Heart left ventricle (tissue), 16 donors: ENCODE measurements at regions not wholly inside any gene's neighbourhood (a gene's known extent, or its start where the extent isn't known, plus 50 kb on each side); places are given as distances from the start of the nearest gene placed in this dataset.

ENCODE experiments used
- ATAC-seq, 4 donors: fragments of 200-7000 bp; cut with Tn5 transposase; one replicate each; pipeline ENCODE4 v1.9.1; 2020 to 2022; ENCODE audit warnings: moderate library complexity in 4 of 4, mild to moderate bottlenecking in 3 of 4, moderate number of reproducible peaks in 1 of 4
- DNase-seq, 5 donors: peaks; one replicate each; pipeline ENCODE4 v3.0.0-alpha.2; 2020
- H3K27ac ChIP-seq, 12 donors: fragments of 200-600 bp; sonication (generic) in 4 of 12; one replicate each; pipeline versions ENCODE4 v1.5.0 to v1.8.0; 2016 to 2022; ENCODE audit warnings: mild to moderate bottlenecking in 2 of 12
- H3K27me3 ChIP-seq, 9 donors: fragments of 200-600 bp; sonication (generic) in 2 of 9; one replicate each; pipeline versions ENCODE4 v1.5.1 to v1.8.0; 2016 to 2022; ENCODE audit warnings: mild to moderate bottlenecking in 3 of 9
- H3K36me3 ChIP-seq, 9 donors: fragments of 200-600 bp; sonication (generic) in 2 of 9; one replicate each; pipeline versions ENCODE4 v1.5.0 to v1.8.0; 2018 to 2022; ENCODE audit warnings: mild to moderate bottlenecking in 2 of 9
- H3K4me1 ChIP-seq, 12 donors: fragments of 200-600 bp; sonication (generic) in 4 of 12; one replicate each; pipeline versions ENCODE4 v1.5.0 to v1.8.0; 2016 to 2022; ENCODE audit warnings: mild to moderate bottlenecking in 3 of 12
- H3K4me3 ChIP-seq, 12 donors: fragments of 200-600 bp; sonication (generic) in 4 of 12; one replicate each; pipeline versions ENCODE4 v1.5.0 to v1.8.0; 2017 to 2022; ENCODE audit warnings: mild to moderate bottlenecking in 9 of 12, moderate library complexity in 4 of 12
- H3K9me3 ChIP-seq, 12 donors: fragments of 200-600 bp; sonication (generic) in 4 of 12; one replicate each; pipeline versions ENCODE4 v1.5.0 to v1.8.0; 2016 to 2022; ENCODE audit warnings: mild to moderate bottlenecking in 1 of 12
- POLR2A ChIP-seq, 2 donors: fragments of 450-650 bp; IDR thresholded peaks; one replicate each; pipeline ENCODE4 v1.6.1; 2017; ENCODE audit warnings: antibody characterized with exemption in 2 of 2, mild to moderate bottlenecking in 2 of 2, moderate library complexity in 2 of 2
- WGBS, 4 donors: extraction: QIAGEN DNeasy Blood & Tissue Kit in 2 of 4; methylation state at CpG; one replicate each; pipeline versions ENCODE4 v1.1.5 to v1.1.7; 2013 to 2018; 5-methylcytosine and 5-hydroxymethylcytosine counted together
- intact Hi-C, 10 donors: fragments of 100-400 bp; cut with DNase I; formaldehyde crosslinking; loops; one replicate each; pipeline versions ENCODE4 v1.11.1 to v1.14.2; 2022
- TF ChIP-seq, protein P1 (sequence below), 12 donors: fragments of 200-600 bp; sonication (generic) in 4 of 12; IDR thresholded peaks; one replicate each; pipeline versions ENCODE4 v1.5.0 to v1.8.0; 2018 to 2022; ENCODE audit warnings: antibody characterized with exemption in 12 of 12, mild to moderate bottlenecking in 5 of 12
- donor health status: ischemic (EF 13 %, LVEDD 7.1; RV severe dilation, severe dysfunction).
- donor health status: healthy with polysubstance abuse.
- donor health status: DM: no; HTN: yes; CAD: no.
- donor health status: DM: no; HTN: no; CAD: no.
- donor health status: ischemic (EF 25% LVEDD 6.9; RV normal size, moderate dysfunction).
- donor health status: ischemic (EF 25% LVEDD 5.7; RV mildly dilated, moderate dysfunction).
- donor health status: healthy.
- donor health status: DM: yes; HTN: yes; CAD: no.
- donor health status: ischemic (EF 35%, LVEDD 5.7; RV mildly dilated, moderate dysfunction).
- donor health status: nonischemic (EF 11% LVEDD 7.7; RV severe dilation, severe dysfunction).
- donor health status: DM: yes; HTN: yes; CAD: no.
- donor health status: PGD.
- donor health status: ischemic (EF 29% LVEDD 5.4; RV normal size, mild dysfunction).
- donor health status: nonischemic (EF 23%, LVEDD 6.1; RV moderate dilation, normal function).

DNA sequence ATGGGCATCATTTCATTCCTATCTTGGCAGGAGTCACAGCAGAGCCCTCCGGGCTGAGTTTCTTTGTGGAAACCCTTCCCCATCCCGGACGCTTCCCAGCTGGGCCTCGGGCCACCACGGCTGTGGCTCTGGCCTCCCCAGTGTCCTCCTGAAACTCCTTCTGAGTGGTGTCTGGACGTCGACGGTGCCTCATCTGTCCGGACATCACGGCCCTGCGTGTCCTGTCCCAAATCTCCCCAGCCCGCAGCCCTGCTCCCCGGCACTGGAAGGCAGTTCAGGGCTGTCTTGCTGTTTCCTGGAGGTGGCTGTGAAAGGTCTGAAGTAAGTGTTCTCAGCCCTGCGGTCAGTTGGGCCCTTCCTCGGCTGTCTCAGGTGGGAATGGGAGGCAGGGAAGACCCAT lies 99.8 kb upstream of the TMEM18 start:
- TF ChIP-seq POLR2A (IDR thresholded peaks at IDR 0.05): no peak
- TF ChIP-seq, protein P1, sequence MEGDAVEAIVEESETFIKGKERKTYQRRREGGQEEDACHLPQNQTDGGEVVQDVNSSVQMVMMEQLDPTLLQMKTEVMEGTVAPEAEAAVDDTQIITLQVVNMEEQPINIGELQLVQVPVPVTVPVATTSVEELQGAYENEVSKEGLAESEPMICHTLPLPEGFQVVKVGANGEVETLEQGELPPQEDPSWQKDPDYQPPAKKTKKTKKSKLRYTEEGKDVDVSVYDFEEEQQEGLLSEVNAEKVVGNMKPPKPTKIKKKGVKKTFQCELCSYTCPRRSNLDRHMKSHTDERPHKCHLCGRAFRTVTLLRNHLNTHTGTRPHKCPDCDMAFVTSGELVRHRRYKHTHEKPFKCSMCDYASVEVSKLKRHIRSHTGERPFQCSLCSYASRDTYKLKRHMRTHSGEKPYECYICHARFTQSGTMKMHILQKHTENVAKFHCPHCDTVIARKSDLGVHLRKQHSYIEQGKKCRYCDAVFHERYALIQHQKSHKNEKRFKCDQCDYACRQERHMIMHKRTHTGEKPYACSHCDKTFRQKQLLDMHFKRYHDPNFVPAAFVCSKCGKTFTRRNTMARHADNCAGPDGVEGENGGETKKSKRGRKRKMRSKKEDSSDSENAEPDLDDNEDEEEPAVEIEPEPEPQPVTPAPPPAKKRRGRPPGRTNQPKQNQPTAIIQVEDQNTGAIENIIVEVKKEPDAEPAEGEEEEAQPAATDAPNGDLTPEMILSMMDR (IDR thresholded peaks at IDR 0.05): no peak
- intact Hi-C loops: loop anchor here in 1 of 10 donors (5.0 kb wide), 1 partner anchor 490 kb away; no protein-coding TSS in a partner anchor
- no peak for ATAC-seq

DNA sequence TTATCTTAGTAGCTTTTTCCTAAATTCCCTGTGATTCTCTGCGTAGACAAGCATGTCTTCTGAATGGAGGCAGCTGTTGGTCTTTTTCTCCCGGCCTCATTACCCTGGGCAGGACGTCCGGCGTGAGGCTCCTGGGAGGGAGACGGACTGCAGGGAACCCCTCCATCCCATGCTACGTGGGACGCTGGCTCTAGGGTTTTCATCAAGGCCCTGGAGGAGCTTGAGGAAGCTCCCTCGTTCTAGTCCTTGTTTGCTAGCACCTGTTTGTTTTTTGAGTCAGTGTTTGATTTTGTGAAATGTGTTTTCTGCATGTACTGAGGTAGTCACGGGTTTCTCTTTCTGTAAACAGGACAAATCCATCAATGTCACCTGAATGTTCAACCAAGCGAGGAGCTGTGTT lies 99.3 kb upstream of the TMEM18 start:
- TF ChIP-seq POLR2A (IDR thresholded peaks at IDR 0.05): no peak
- TF ChIP-seq, protein P1 (IDR thresholded peaks at IDR 0.05): no peak
- H3K27ac ChIP-seq: no peak overlapping the region
- intact Hi-C loops: loop anchor here in 1 of 10 donors (5.0 kb wide), 1 partner anchor 491 kb away; no protein-coding TSS in a partner anchor
- DNase-seq: no peak
- WGBS, 4 donors: 60 to 68% (median 66%) methylated on average over 11 of the region's 11 CpGs
- H3K36me3 ChIP-seq: no peaks in the 10 kb centered on the region
- no peaks in the 10 kb centered on the region for H3K4me1 ChIP-seq
- peak in 1 of 4 donors; percentile 20 for ATAC-seq
- no peaks in the 10 kb centered on the region for H3K9me3 ChIP-seq
- H3K4me3 ChIP-seq: no peak overlapping the region
- H3K27me3 ChIP-seq: peaks cover 0 to 14% (median 0%) of the 10 kb centered on the region in 9 donors

More for the DNA sequence above, 99.8 kb upstream of the TMEM18 start:
- Histone ChIP-seq H3K27ac (no peak overlapping the region), H3K9me3 (no peaks in the 10 kb centered on the region), H3K4me3 (no peak overlapping the region), H3K4me1 (no peaks in the 10 kb centered on the region), H3K36me3 (no peaks in the 10 kb centered on the region), H3K27me3 (peaks cover 0 to 18% (median 0%) of the 10 kb centered on the region in 9 donors)
- 75 to 83% (median 77%) methylated on average over 15 of the region's 15 CpGs for WGBS, 4 donors
- no peak for DNase-seq

DNA sequence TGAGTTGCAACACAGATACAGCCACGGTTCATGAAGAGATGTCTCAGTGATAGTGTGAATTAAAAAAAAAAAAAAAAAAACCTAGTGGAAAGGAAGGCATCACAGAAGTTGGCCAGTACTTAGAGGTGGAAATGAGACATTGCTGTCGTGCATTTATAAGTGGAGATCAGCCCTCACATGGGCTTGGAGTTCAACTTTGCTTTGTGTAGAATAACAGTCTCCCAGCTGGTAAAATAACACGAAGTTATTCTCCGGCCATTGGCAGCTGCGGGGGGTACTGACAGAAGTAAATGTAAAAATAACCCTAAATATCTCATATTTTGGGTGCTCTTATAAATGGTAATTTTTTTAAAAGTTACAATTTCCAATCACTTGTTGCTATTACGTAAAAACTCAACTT lies 98.8 kb upstream of the TMEM18 start:
- Histone ChIP-seq H3K27ac (no peak overlapping the region), H3K4me1 (no peaks in the 10 kb centered on the region), H3K27me3 (peaks cover 0 to 11% (median 0%) of the 10 kb centered on the region in 9 donors), H3K36me3 (no peaks in the 10 kb centered on the region), H3K4me3 (no peak overlapping the region), H3K9me3 (no peaks in the 10 kb centered on the region)
- ATAC-seq: no peak
- TF ChIP-seq, protein P1 (IDR thresholded peaks at IDR 0.05): no peak
- TF ChIP-seq POLR2A (IDR thresholded peaks at IDR 0.05): no peak
- 55 to 61% (median 61%) methylated on average over 6 of the region's 6 CpGs for whole genome bisulfite sequencing, 4 donors
- intact Hi-C loops: loop anchor here in 1 of 10 donors (5.0 kb wide), 1 partner anchor 491 kb away; no protein-coding TSS in a partner anchor
- DNase-seq: no peak

DNA sequence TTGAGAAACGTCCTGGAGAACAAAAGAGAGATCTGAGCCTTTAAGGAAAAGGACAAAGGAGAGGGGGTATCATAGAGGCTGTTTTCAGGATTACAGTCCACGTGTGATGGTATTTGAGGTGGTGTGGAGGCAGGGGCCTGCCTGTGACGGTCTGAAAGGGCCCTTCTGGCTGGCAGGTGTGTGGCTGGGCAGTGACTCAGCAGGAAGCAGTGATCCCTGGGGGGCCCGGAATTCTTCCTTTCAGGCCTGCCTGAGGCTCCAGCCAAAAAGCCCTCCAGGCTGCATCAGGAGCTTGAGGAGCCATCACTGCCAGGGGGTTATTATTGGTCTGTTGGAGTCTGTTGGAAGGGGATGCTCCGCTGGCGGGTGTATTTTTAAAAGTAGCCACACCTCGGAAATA lies 97.2 kb upstream of the TMEM18 start:
- Histone ChIP-seq H3K27me3 (peaks cover 0 to 6% (median 0%) of the 10 kb centered on the region in 9 donors), H3K27ac (no peak overlapping the region), H3K9me3 (no peaks in the 10 kb centered on the region), H3K4me1 (no peaks in the 10 kb centered on the region), H3K36me3 (no peaks in the 10 kb centered on the region), H3K4me3 (no peak overlapping the region)
- WGBS, 4 donors: 37 to 46% (median 40%) methylated on average over 7 of the region's 7 CpGs
- intact Hi-C loops: no loop called here
- TF ChIP-seq, protein P1 (IDR thresholded peaks at IDR 0.05): no peak
- TF ChIP-seq POLR2A (IDR thresholded peaks at IDR 0.05): no peak
- ATAC-seq: no peak
- no peak for DNase-seq
